Sigmoid colon (tissue), 6 donors: ENCODE measurements at regions not wholly inside any gene's neighbourhood (a gene's known extent, or its start where the extent isn't known, plus 50 kb on each side); places are given as distances from the start of the nearest gene placed in this dataset.

Source experiments
- DNase-seq: peaks from one replicate; pipeline ENCODE4 v3.0.0-alpha.2; 2019
- H3K27ac ChIP-seq, 4 donors: fragments of 200-600 bp; sonication (generic); one replicate each; pipeline ENCODE4 v1.5.1; 2016 to 2019; ENCODE audit warnings: mild to moderate bottlenecking in 1 of 4
- H3K27me3 ChIP-seq, 3 donors: fragments of 200-600 bp; sonication (generic); one replicate each; pipeline ENCODE4 v1.5.1; 2019; ENCODE audit warnings: mild to moderate bottlenecking in 1 of 3
- H3K36me3 ChIP-seq, 4 donors: fragments of 200-600 bp; sonication (generic); one replicate each; pipeline ENCODE4 v1.5.1; 2016 to 2019
- H3K4me1 ChIP-seq, 4 donors: fragments of 200-600 bp; sonication (generic); one replicate each; pipeline ENCODE4 v1.5.1; 2017 to 2019
- H3K4me3 ChIP-seq, 4 donors: fragments of 200-600 bp; sonication (generic); one replicate each; pipeline ENCODE4 v1.5.1; 2017 to 2019; ENCODE audit warnings: mild to moderate bottlenecking in 2 of 4, moderate library complexity in 1 of 4
- H3K9me3 ChIP-seq, 4 donors: fragments of 200-600 bp in 3 of 4; sonication (generic) in 3 of 4; one replicate each; pipeline versions ENCODE4 v1.5.1 to v1.6.1; 2013 to 2019
- CTCF ChIP-seq, 4 experiments: fragments of 450-650 bp in 3 of 4; fragments of 200-600 bp in 1 of 4; IDR thresholded peaks; one replicate each; pipeline ENCODE4 v1.5.1; 2016 to 2019; ENCODE audit warnings: antibody characterized with exemption in 4 of 4, mild to moderate bottlenecking in 3 of 4, moderate library complexity in 2 of 4
- EP300 ChIP-seq, 4 donors: sonication (generic); formaldehyde crosslinking; IDR thresholded peaks; one replicate each; pipeline ENCODE4 v1.6.1; 2017; ENCODE audit warnings: antibody characterized with exemption in 4 of 4
- POLR2A ChIP-seq, 2 donors: fragments of 450-650 bp; IDR thresholded peaks; one replicate each; pipeline ENCODE4 v1.6.1; 2016; ENCODE audit warnings: antibody characterized with exemption in 2 of 2, mild to moderate bottlenecking in 2 of 2, moderate library complexity in 2 of 2
- POLR2AphosphoS5 ChIP-seq, 4 donors: sonication (generic); formaldehyde crosslinking; IDR thresholded peaks; one replicate each; pipeline ENCODE4 v1.6.1; 2017; ENCODE audit warnings: antibody characterized with exemption in 4 of 4
- WGBS, 2 donors: extraction: QIAGEN DNeasy Blood & Tissue Kit; methylation state at CpG; one replicate each; pipeline ENCODE4 v1.1.7; 2013; 5-methylcytosine and 5-hydroxymethylcytosine counted together
- intact Hi-C: fragments of 100-400 bp; cut with DNase I; formaldehyde crosslinking; loops from one replicate; pipeline ENCODE4 v1.15.1; 2023
- donor health status: healthy with polysubstance abuse.
- donor health status: healthy.

- no peak overlapping the region for H3K4me3 ChIP-seq
These were observed 206.3 kb upstream of the GATB start for GRCh38 chr4:151967074-151967473.

GRCh38 chr4:151962138-151962823, 201.5 kb upstream of the GATB start:
- H3K27ac ChIP-seq, result no peak overlapping the region
- DNase-seq, result no peak
- H3K9me3 ChIP-seq, result no peaks in the 10 kb centered on the region
- intact Hi-C loops, result no loop called here
- no peak for TF ChIP-seq CTCF (IDR thresholded peaks at IDR 0.05)
- no peak for TF ChIP-seq EP300 (IDR thresholded peaks at IDR 0.05)
- no peak for TF ChIP-seq POLR2A (IDR thresholded peaks at IDR 0.05)
- peaks cover 0 to under 1% (median under 1%) of the 10 kb centered on the region in 4 donors for H3K4me1 ChIP-seq
- H3K4me3 ChIP-seq, result no peak overlapping the region
- 70 to 79% methylated on average over 4 of the region's 4 CpGs for WGBS, 2 donors
- no peaks in the 10 kb centered on the region for H3K27me3 ChIP-seq
- no peaks in the 10 kb centered on the region for H3K36me3 ChIP-seq

More at GRCh38 chr4:151967074-151967473, 206.3 kb upstream of the GATB start:
- Histone ChIP-seq H3K27me3 (no peaks in the 10 kb centered on the region), H3K4me1 (no peaks in the 10 kb centered on the region), H3K9me3 (no peaks in the 10 kb centered on the region), H3K36me3 (no peaks in the 10 kb centered on the region), H3K27ac (no peak overlapping the region)
- TF ChIP-seq EP300 (IDR thresholded peaks at IDR 0.05) (no peak), POLR2A (IDR thresholded peaks at IDR 0.05) (no peak), CTCF (IDR thresholded peaks at IDR 0.05) (no peak)
- intact Hi-C loops, result no loop called here
- WGBS, 2 donors, result 81 to 84% methylated on average over 6 of the region's 6 CpGs
- no peak for DNase-seq

GRCh38 chr4:151961456-151961855, 200.6 kb upstream of the GATB start:
- Histone ChIP-seq H3K4me3 (no peak overlapping the region), H3K27me3 (no peaks in the 10 kb centered on the region), H3K36me3 (no peaks in the 10 kb centered on the region), H3K4me1 (peaks cover 0 to 6% (median 2%) of the 10 kb centered on the region in 4 donors), H3K9me3 (no peaks in the 10 kb centered on the region), H3K27ac (no peak overlapping the region)
- 51 to 65% methylated on average over 2 of the region's 2 CpGs for WGBS, 2 donors
- TF ChIP-seq EP300 (IDR thresholded peaks at IDR 0.05) (no peak), POLR2AphosphoS5 (IDR thresholded peaks at IDR 0.05) (no peak), POLR2A (IDR thresholded peaks at IDR 0.05) (no peak), CTCF (IDR thresholded peaks at IDR 0.05) (no peak)
- DNase-seq, result no peak
- intact Hi-C loops, result no loop called here

GRCh38 chr4:151960449-151961230, 199.8 kb upstream of the GATB start:
- peaks cover 0 to 6% (median 2%) of the 10 kb centered on the region in 4 donors for H3K4me1 ChIP-seq
- H3K9me3 ChIP-seq, result no peaks in the 10 kb centered on the region
- no peak for DNase-seq
- TF ChIP-seq CTCF (IDR thresholded peaks at IDR 0.05), result no peak
- no peak for TF ChIP-seq EP300 (IDR thresholded peaks at IDR 0.05)
- H3K27ac ChIP-seq, result no peak overlapping the region
- no peaks in the 10 kb centered on the region for H3K36me3 ChIP-seq
- no peak overlapping the region for H3K4me3 ChIP-seq
- 66 to 79% methylated on average over 11 of the region's 11 CpGs for WGBS, 2 donors
- H3K27me3 ChIP-seq, result no peaks in the 10 kb centered on the region
- intact Hi-C loops, result no loop called here
